ENCODE measurements at regions not wholly inside any gene's neighbourhood (a gene's known extent, or its start where the extent isn't known, plus 50 kb on each side); places are given as distances from the start of the nearest gene placed in this dataset.

DNA sequence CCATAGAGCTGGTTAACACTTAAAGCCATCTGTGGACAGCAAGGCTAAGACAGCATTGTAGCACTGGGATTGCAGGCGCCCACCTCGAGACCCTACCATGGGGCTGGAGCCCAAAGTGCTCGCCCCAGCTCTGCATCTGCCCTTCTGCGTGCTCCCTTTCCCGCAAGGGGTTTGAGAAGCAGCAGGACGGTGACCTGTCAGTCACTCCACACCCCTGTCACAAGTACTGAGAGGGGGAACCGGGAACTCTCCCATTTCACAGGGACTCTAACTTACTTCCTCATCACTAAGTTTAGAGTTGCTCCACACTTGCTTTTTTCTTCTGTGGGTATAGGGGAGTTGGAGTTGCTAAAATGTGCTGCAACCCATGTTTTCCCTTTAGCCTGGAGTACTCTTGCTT is 273.2 kb downstream of the SMARCA2 start:
- TF ChIP-seq, protein P1, sequence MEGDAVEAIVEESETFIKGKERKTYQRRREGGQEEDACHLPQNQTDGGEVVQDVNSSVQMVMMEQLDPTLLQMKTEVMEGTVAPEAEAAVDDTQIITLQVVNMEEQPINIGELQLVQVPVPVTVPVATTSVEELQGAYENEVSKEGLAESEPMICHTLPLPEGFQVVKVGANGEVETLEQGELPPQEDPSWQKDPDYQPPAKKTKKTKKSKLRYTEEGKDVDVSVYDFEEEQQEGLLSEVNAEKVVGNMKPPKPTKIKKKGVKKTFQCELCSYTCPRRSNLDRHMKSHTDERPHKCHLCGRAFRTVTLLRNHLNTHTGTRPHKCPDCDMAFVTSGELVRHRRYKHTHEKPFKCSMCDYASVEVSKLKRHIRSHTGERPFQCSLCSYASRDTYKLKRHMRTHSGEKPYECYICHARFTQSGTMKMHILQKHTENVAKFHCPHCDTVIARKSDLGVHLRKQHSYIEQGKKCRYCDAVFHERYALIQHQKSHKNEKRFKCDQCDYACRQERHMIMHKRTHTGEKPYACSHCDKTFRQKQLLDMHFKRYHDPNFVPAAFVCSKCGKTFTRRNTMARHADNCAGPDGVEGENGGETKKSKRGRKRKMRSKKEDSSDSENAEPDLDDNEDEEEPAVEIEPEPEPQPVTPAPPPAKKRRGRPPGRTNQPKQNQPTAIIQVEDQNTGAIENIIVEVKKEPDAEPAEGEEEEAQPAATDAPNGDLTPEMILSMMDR (IDR thresholded peaks at IDR 0.05): no peak
- no peak for TF ChIP-seq POLR2A (IDR thresholded peaks at IDR 0.05)

Data from body of pancreas (tissue), 4 donors.